ENCODE measurements at regions not wholly inside any gene's neighbourhood (a gene's known extent, or its start where the extent isn't known, plus 50 kb on each side); places are given as distances from the start of the nearest gene placed in this dataset.

DNA sequence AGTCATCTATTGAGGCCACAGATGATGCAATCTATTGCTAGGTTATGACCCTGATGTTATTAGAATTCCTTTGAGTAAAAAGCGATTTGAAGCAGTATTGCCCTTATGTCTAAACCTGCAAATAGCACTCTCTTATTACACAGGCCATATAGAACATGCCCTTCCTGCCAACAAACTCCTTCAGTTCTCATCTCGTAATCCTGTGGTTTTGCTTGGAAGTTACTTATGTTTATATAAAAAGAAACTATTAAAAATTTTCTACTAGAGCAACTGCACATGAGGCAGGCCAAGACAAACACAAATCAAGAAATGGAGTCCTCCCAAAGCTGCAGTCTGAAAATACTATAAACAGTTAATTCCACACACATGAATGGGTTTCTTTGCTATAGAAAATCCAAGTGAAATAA lies 1200.2 kb downstream of the LRFN5 start:
- TF ChIP-seq, protein P1, sequence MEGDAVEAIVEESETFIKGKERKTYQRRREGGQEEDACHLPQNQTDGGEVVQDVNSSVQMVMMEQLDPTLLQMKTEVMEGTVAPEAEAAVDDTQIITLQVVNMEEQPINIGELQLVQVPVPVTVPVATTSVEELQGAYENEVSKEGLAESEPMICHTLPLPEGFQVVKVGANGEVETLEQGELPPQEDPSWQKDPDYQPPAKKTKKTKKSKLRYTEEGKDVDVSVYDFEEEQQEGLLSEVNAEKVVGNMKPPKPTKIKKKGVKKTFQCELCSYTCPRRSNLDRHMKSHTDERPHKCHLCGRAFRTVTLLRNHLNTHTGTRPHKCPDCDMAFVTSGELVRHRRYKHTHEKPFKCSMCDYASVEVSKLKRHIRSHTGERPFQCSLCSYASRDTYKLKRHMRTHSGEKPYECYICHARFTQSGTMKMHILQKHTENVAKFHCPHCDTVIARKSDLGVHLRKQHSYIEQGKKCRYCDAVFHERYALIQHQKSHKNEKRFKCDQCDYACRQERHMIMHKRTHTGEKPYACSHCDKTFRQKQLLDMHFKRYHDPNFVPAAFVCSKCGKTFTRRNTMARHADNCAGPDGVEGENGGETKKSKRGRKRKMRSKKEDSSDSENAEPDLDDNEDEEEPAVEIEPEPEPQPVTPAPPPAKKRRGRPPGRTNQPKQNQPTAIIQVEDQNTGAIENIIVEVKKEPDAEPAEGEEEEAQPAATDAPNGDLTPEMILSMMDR (conservative IDR thresholded peaks at IDR 0.05; ENCODE audit: low read depth, low read length): no peak
- no peak for TF ChIP-seq EZH2 (IDR thresholded peaks at IDR 0.05; ENCODE audit: low read length, unreplicated experiment)

All from PC-3 (cell line).